GM11168 (cell line): ENCODE measurements at regions not wholly inside any gene's neighbourhood (a gene's known extent, or its start where the extent isn't known, plus 50 kb on each side); places are given as distances from the start of the nearest gene placed in this dataset.

Experiments
- in situ Hi-C: fragments of 300-500 bp; cut with MboI; formaldehyde crosslinking; loops from one replicate; pipeline ENCODE4 v1.12.0; 2022; ENCODE audit warnings: low sequenced_read_pairs; ENCODE audit not compliant: unreplicated experiment

DNA sequence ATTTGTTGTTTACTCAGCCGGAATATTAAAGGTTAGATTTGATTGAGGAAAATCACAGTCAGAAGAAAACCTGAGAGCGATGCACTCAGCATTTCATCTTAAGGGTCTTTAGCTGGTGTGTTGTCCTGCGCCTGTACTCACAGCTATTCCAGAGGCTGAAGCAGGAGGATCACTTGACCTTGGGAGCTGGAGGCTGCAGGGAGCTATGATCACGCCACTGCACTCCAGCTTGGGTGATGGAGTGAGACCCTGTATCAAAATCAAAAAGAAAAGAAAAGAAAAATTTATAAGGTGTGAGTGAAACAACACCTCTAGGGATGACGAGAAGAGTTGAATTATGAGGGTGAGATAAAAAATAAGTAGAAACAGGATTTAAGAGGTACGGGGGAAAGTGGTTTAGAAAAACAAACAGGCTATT is 165.0 kb downstream of the TRIM27 start:
- in situ Hi-C loops: no loop called here

DNA sequence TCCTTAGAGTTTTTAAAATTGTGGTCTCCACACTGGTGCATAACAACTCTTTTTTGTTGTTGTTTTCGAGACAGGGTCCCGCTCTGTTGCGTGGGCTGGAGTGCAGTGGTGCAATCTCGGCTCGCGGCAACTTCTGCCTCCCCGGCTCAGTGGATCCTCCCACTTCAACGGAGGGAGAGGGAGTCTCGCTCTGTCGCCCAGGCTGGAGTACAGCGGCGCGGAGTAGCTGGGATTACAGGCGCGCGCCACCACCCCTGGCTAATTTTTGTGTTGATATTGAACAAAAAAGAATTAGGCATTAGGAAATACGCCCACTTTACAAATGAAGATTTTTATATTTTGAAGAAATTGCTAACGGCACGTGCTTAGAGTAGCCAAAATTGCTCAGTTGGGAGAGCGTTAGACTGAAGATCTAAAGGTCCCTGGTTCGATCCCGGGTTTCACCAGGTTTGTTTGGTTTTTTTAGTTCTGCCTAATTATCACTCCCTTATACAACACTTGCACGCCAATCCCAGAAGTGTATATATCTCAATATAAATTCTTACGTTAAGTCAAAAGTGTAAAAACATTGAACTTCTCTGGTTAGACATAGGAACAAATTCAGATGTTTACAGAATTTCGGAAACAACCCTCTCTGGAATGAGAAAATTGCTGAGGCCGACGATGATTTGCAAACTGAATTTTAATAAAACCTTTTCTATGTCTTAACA is 159.6 kb downstream of the TRIM27 start:
- in situ Hi-C loops: no loop called here

GRCh38 chr6:28764761-28765282 is 159.0 kb downstream of the TRIM27 start:
- in situ Hi-C loops: no loop called here

GRCh38 chr6:28765978-28766351 is 157.8 kb downstream of the TRIM27 start:
- in situ Hi-C loops: no loop called here

- in situ Hi-C loops: no loop called here
Measured at GRCh38 chr6:28766426-28766825, 157.4 kb downstream of the TRIM27 start.

GRCh38 chr6:28767133-28767532 is 156.7 kb downstream of the TRIM27 start:
- in situ Hi-C loops: no loop called here

DNA sequence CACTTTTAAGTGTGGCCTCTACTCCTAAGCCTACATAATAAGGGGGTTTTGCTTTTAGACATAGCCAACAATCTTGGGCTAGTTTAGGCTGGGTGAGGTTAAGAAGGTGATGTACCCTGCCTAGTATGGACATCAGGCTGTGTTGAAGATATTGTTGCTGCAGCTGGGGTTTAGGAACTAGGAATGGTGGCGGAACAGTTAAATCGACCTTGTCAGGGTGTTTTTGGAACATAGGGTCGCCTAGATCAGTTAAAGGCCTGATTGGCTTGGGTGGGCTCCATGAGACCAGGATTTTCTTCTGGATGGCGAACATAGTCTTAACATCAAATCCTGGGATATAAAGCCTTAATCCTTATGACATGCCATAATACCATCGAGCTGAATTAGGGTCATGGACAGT is 156.1 kb downstream of the TRIM27 start:
- in situ Hi-C loops: no loop called here

DNA sequence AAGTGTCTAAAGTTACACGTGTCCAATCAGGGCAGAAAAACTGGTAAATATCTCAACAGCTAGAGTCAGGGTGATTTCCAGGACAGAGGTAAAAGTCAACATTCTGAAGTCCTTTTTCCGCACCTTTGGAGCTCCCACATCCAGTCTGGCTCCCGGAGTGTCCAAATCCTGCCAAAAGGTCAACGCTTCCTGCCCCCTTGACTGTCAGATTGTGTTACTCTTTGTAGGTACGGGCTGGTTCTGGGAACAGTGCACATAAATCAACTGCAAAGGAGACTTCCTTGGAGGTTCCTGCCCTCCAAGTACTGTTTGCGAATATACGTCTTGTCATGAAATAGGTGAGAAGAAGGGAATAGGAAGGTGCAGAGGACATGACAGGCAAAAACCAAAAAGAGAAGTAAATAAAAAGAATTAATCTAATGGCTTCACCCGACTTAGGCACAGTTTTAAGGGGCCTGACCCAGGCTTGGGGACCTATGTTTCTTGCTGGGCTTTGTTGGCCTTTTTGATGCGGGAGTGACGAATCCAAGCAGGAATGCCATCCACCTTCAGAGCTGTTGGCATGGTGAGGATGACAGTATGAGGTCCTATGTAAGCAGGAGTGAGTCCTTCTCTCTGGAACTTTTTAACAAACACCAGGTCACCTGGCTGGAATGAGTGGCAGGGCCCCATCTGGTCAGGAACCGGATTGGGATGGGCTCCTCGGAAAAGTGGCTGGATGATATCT is 155.4 kb downstream of the TRIM27 start:
- in situ Hi-C loops: no loop called here

DNA sequence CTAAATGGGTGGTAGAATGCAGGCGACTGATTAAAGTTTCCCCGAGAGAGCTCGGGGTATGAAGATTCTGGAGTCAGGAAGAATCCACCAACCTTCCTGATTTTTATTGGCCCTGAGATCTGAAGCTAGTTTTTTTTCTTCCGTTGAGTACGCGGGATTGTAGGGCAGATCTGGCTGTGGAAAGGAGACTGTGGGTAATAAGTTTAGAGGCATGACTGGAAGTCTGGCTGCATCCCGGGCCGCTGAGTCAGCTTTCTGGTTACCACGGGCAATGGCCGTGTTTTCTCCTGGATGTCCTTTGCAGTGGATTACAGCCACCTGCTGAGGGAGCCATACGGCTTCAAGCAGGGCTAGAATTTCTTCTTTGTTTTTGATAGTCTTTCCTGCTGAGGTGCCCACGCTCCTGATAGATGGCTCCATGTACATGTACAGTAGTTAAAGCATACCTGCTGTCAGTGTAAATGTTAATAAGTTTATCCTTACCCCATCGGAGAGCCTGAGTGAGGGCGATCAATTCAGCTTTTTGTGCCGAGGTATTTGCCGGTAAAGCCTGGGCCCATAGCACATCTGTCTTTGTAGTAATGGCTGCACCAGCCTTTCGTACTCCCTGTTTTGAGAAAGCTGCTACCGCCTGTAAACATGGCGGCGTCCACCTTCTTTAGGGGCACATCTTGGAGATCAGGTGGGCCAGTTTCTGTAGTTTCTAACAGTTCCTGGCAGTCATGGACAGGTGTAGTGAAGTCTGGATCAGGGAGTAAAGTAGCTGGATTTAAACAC is 154.0 kb downstream of the TRIM27 start:
- in situ Hi-C loops: no loop called here

DNA sequence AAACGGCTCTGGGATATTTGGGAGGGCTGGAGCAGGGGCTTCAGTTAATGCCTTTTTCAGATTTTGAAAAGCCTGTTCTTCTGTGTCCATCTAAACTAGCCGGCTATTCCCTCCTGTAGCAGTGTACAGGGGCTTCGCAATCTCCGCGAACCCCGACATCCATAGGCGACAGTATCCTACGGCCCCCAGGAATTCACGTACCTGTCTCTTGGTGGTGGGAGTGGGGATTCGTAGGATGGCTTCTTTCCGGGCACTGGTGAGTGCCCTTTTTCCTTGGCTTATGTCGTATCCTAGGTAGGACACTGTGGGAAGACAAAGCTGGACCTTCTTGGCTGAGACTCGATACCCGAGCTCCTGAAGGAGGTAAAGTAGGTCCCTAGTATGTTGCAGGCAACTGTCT is 153.1 kb downstream of the TRIM27 start:
- in situ Hi-C loops: no loop called here

DNA sequence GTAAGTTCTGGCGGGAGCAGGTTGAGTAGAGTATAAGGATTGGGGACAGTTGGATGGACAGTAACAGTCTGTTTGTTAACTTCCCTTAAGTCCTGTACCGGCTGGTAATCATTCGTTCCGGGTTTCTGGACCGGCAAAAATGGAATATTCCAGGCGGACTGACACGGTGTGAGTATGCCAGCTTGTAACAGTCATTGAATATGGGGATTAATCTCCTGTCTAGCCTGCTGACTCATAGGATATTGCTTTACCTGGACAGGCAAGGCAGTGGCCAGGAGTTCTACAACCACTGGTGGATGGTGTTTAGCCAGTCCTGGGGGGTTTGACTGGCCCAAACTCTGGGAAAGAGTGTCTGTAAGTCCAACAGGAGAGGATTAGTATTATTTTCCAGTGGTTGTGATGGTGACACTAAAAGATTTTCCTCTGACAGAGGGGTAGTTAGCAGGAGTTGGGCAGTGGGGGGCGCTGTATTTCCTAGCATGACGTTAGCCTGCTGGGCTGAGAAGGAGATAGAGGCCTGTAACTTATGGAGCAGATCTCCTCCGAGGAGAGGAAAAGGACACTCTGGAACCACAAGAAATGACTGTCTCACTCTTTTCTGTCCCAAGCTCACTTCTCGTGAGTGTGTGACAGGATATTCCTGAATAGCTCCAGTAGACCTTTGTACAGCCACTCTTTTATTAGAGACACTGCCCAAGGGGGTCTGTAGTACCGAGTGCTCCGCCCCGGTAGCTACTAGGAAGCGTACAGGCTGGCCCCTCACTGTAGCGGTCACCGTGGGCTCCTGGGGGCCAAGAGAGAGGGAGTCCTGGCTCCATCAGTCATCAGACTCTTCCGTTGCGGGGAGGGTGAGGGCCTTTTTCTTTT is 152.2 kb downstream of the TRIM27 start:
- in situ Hi-C loops: no loop called here

DNA sequence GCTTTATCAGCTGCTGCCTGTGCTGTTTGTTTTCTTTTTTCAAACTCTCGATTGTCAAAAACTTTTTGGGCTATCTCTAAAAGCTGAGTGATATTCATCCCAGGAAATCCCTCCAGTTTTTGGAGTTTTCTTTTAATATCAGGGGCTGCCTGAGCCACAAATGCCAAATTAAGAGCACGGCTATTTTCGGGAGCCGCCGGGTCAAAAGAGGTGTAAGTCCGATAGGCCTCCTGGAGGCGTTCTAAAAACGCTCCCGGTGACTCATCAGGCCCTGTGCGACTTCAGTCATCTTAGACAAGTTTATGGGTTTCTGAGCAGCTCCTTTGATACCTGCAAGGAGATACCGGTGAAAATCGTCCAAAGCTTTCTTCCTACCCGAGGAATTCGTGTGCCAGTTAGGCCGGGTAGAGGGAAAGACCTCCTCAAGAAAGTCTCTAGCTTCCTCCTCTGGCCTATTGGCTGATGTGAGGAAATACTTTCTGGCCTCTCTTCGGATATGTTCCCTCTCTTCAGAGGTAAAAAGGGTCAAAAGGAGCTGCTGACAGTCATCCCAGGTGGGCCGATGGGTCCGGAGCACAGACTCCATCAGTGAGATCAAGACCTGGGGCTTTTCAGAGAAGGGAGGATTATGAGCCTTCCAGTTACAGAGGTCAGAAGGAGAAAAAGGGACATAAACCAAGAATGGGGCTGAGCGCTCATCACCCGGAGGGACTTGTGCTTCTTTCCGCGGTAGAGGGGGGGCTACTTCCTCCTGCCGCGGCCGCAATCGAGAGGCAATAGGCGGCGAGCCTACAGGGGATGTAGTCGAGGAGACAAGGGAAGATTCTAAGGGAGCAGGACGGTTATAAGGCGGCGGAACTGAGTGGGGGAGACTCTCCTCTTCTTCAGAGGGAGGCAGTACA is 151.1 kb downstream of the TRIM27 start:
- in situ Hi-C loops: no loop called here

DNA sequence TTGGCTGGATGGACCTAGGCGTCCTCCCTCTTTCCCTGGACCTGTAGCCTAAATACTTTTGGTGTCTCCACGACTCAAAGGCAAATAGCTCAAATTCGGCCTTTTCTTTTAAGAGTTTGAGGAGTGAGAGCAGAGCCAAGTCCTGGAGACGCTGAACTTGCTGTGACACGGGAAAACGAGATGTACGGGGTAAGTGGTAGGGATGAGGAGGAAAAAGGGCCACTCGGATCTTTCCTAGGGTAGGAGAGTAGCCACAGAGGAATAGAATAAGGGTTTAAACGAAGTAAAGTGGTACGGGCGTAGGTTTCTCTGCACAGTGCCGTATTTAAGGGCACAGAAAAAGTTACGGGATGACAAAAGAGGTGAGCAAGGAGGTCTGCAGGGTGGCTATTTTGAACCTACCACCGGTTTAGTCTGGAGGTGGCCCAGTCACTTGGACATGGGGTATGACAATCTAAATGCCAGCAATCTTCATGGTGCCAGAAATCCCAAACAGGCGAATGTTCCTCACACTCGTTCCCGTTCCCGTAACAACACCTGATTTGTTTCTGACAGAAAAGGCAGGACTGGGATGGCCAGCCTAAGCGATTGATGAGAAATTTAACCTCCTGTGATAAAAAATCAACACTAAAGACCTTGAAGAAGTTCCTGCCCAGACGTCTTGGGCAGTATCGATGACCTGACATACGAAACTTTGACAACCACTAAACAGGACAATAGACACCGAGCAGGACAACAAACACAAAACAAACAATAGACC is 149.3 kb downstream of the TRIM27 start:
- in situ Hi-C loops: no loop called here

GRCh38 chr6:28775052-28775376 is 148.8 kb downstream of the TRIM27 start:
- in situ Hi-C loops: no loop called here

DNA sequence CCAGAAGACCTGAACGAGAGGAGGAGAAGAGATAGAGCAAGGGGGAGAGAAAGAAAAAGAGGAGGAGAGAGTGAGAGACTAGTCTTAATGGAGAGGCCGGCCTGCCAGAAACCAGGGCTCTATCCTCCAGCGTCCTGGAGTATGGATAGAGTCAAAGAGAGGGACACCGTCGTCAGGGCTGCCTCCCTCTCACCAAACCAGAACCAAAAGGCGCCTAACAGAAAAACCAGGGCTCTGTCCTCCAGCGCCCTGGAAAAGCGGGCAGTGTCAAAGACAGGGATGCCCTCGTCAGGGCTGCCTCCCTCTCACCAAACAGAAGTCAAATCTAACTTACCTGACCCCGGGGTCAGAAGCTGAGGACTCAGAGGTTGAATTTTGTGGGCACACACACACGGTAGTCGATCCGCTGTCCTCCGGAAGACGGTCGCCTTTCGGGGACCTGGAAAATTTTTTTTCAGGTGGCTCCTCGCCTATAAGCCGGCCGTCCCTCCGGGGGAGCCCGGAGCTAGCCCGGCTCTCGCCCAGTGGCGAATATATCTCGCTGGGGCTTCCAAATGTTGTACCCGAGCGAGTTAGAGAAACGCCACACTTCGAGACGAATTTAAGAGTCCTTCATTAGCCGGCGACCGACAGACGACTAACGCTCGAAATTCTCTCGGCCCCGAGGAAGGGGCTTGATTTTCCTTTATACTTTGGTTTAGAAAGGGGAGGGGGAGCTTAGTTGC is 148.2 kb downstream of the TRIM27 start:
- in situ Hi-C loops: no loop called here

DNA sequence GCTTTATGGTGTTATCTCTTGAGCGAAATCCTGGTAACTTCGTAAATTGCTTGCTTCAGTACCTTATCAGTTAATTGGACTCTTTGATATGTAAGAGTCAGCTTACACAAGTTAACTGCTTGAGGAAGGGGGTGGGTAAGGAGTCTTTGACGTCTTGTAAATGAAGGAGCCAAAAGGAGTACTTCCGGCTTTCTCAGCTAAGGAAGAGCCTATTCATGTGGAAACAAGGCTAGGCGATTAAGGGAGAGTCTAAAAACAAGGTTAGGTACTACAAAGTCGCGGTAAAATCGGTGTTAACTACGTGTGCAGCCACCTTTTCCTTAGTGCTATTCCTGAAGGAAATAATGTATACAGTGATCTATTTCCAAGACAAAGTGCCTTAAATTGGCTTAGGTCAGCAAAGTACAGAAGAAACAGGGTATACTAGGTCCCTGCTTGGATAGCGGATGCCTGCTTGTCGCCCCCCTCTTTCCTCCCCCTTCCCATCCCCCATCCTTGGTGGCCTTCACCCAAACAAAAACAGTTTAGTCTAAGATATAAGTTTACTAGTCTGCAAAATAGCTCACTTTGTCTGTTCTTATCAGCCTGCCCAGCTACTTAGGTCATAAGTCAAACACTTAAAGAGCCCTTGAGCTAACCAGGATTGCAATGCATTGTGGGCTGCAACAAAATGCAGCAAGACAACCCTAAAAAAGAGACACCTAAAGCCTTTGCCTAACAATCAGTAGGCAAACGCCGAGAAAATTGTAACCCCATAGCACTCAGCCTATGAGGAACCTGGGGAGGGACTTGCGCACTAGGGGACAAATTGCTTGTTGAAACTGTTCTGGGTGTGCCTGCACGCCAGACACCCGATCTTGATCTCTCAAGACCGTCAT is 147.3 kb downstream of the TRIM27 start:
- in situ Hi-C loops: no loop called here

- in situ Hi-C loops: no loop called here
Measured at GRCh38 chr6:28777147-28777461, 146.7 kb downstream of the TRIM27 start.
